ENCODE measurements at regions not wholly inside any gene's neighbourhood (a gene's known extent, or its start where the extent isn't known, plus 50 kb on each side); places are given as distances from the start of the nearest gene placed in this dataset.
"Not testable (repeated sequence)": the region's sequence is repeated elsewhere in the genome, so short reads cannot be mapped to it uniquely, and the experiment has no call there.

- H3K79me2 ChIP-seq (ENCODE audit: insufficient read depth, low read length) = no peaks in the 10 kb centered on the region
- H3K4me2 ChIP-seq (ENCODE audit: low read depth, low read length, poor library complexity, severe bottlenecking) = no peak overlapping the region
- H3K9me3 ChIP-seq (ENCODE audit: insufficient read depth, low read length) = no peaks in the 10 kb centered on the region
- no peak overlapping the region for H3K4me3 ChIP-seq (ENCODE audit: insufficient read depth, low read length, poor library complexity, severe bottlenecking)
- no peak overlapping the region for H2AFZ ChIP-seq (ENCODE audit: low read depth, low read length, severe bottlenecking)
- H3F3A ChIP-seq (ENCODE audit: insufficient read depth) = no peaks in the 10 kb centered on the region
- no peaks in the 10 kb centered on the region for H3K9me2 ChIP-seq (replicated peaks; ENCODE audit: insufficient read depth, low read length)
- TF ChIP-seq EZH2phosphoT487 (conservative IDR thresholded peaks at IDR 0.05; ENCODE audit: low read length) = no peak
- TF ChIP-seq CTCF (IDR thresholded peaks at IDR 0.05; ENCODE audit: insufficient read depth, low read length, poor library complexity, severe bottlenecking) = no peak
- H3K36me3 ChIP-seq (ENCODE audit: low read length) = no peaks in the 10 kb centered on the region
- H3K27ac ChIP-seq (ENCODE audit: low read depth, low read length) = no peak overlapping the region
- H4K20me1 ChIP-seq (ENCODE audit: low read depth, low read length) = no peaks in the 10 kb centered on the region
- H3K9ac ChIP-seq (ENCODE audit: low read length) = no peak overlapping the region
- no peaks in the 10 kb centered on the region for H3K27me3 ChIP-seq (ENCODE audit: low read length)
Observed at GRCh38 chr6:47423079-47423478, 54.5 kb upstream of the CD2AP start.

GRCh38 chr6:47424436-47424836 is 53.2 kb upstream of the CD2AP start:
- H3K4me2 ChIP-seq (ENCODE audit: low read depth, low read length, poor library complexity, severe bottlenecking) = no peak overlapping the region
- H3F3A ChIP-seq (ENCODE audit: insufficient read depth) = no peaks in the 10 kb centered on the region
- no peak for TF ChIP-seq EZH2phosphoT487 (conservative IDR thresholded peaks at IDR 0.05; ENCODE audit: low read length)
- H3K9ac ChIP-seq (ENCODE audit: low read length) = no peak overlapping the region
- no peak overlapping the region for H3K4me3 ChIP-seq (ENCODE audit: insufficient read depth, low read length, poor library complexity, severe bottlenecking)
- H3K9me2 ChIP-seq (replicated peaks; ENCODE audit: insufficient read depth, low read length) = no peaks in the 10 kb centered on the region
- H2AFZ ChIP-seq (ENCODE audit: low read depth, low read length, severe bottlenecking) = no peak overlapping the region
- no peaks in the 10 kb centered on the region for H3K79me2 ChIP-seq (ENCODE audit: insufficient read depth, low read length)
- H3K27me3 ChIP-seq (ENCODE audit: low read length) = no peaks in the 10 kb centered on the region
- no peaks in the 10 kb centered on the region for H4K20me1 ChIP-seq (ENCODE audit: low read depth, low read length)
- no peaks in the 10 kb centered on the region for H3K36me3 ChIP-seq (ENCODE audit: low read length)
- H3K27ac ChIP-seq (ENCODE audit: low read depth, low read length) = no peak overlapping the region
- no peaks in the 10 kb centered on the region for H3K9me3 ChIP-seq (ENCODE audit: insufficient read depth, low read length)

- not testable (repeated sequence) for H3K9ac ChIP-seq (ENCODE audit: low read length); H3K79me2 ChIP-seq (ENCODE audit: insufficient read depth, low read length); H3K27me3 ChIP-seq (ENCODE audit: low read length); H3K36me3 ChIP-seq (ENCODE audit: low read length); H3K4me3 ChIP-seq (ENCODE audit: insufficient read depth, low read length, poor library complexity, severe bottlenecking); H3K9me3 ChIP-seq (ENCODE audit: insufficient read depth, low read length); H2AFZ ChIP-seq (ENCODE audit: low read depth, low read length, severe bottlenecking); H4K20me1 ChIP-seq (ENCODE audit: low read depth, low read length); H3K27ac ChIP-seq (ENCODE audit: low read depth, low read length); H3K4me2 ChIP-seq (ENCODE audit: low read depth, low read length, poor library complexity, severe bottlenecking); H3F3A ChIP-seq (ENCODE audit: insufficient read depth); H3K9me2 ChIP-seq (replicated peaks; ENCODE audit: insufficient read depth, low read length)
Observed at GRCh38 chr6:47425724-47426123, 51.9 kb upstream of the CD2AP start.

- Histone ChIP-seq H3K4me2 (ENCODE audit: low read depth, low read length, poor library complexity, severe bottlenecking) (no peak overlapping the region), H2AFZ (ENCODE audit: low read depth, low read length, severe bottlenecking) (no peak overlapping the region), H4K20me1 (ENCODE audit: low read depth, low read length) (no peaks in the 10 kb centered on the region), H3K36me3 (ENCODE audit: low read length) (no peaks in the 10 kb centered on the region), H3K27ac (ENCODE audit: low read depth, low read length) (no peak overlapping the region), H3K9me3 (ENCODE audit: insufficient read depth, low read length) (no peaks in the 10 kb centered on the region), H3K79me2 (ENCODE audit: insufficient read depth, low read length) (no peaks in the 10 kb centered on the region), H3K4me3 (ENCODE audit: insufficient read depth, low read length, poor library complexity, severe bottlenecking) (no peak overlapping the region), H3K9ac (ENCODE audit: low read length) (no peak overlapping the region), H3F3A (ENCODE audit: insufficient read depth) (no peaks in the 10 kb centered on the region), H3K27me3 (ENCODE audit: low read length) (no peaks in the 10 kb centered on the region), H3K9me2 (replicated peaks; ENCODE audit: insufficient read depth, low read length) (no peaks in the 10 kb centered on the region)
- TF ChIP-seq EZH2phosphoT487 (conservative IDR thresholded peaks at IDR 0.05; ENCODE audit: low read length) (no peak), CTCF (IDR thresholded peaks at IDR 0.05; ENCODE audit: insufficient read depth, low read length, poor library complexity, severe bottlenecking) (no peak)
Observed at GRCh38 chr6:47426524-47427302, 50.9 kb upstream of the CD2AP start.

All from SU-DHL-6 (cell line).